GM10266 (cell line): ENCODE measurements at regions not wholly inside any gene's neighbourhood (a gene's known extent, or its start where the extent isn't known, plus 50 kb on each side); places are given as distances from the start of the nearest gene placed in this dataset.

ENCODE experiments used
- DNase-seq: peaks from one replicate; pipeline ENCODE4 v3.0.0; 2012; ENCODE audit errors: extremely low spot score
- CTCF ChIP-seq: IDR thresholded peaks from 2 replicates; pipeline ENCODE4 v1.5.1; 2012; ENCODE audit warnings: mild to moderate bottlenecking, low read depth; ENCODE audit not compliant: control insufficient read depth, insufficient read depth; ENCODE audit errors: missing control alignments

DNA sequence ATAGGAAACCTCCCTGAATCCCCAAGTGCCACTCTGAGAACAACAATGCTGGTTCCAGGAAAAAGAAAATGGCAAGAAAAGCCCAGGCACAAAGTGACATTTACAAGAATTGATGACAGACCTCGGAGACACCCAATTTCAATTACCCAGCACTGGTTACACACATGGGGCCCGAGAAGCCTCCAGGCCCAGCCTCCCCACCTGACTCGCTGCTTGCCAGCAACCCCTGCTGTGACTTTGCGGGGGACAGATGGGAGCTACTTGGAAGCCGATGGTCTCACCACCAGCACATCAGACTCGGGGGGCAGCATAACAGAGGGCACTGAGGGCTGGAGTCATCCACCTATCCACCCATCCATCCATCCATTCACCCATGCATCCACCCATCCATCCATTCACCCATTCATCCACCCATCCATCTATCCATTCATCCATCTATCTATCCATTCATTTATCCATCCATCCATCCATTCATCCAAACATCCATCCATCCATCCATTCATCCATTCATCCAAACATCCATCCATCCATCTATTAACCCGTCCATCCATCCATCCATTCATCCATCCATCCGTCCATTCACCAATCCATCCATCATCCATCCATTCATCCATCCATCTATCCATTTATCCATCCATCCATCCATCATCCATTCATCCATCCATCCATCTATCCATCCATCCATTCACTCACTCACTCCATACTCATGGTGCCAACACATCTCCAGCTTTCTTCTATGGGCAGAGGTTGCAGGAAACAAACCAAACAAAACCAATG lies 567.6 kb downstream of the BRD1 start:
- no peak for DNase-seq

DNA sequence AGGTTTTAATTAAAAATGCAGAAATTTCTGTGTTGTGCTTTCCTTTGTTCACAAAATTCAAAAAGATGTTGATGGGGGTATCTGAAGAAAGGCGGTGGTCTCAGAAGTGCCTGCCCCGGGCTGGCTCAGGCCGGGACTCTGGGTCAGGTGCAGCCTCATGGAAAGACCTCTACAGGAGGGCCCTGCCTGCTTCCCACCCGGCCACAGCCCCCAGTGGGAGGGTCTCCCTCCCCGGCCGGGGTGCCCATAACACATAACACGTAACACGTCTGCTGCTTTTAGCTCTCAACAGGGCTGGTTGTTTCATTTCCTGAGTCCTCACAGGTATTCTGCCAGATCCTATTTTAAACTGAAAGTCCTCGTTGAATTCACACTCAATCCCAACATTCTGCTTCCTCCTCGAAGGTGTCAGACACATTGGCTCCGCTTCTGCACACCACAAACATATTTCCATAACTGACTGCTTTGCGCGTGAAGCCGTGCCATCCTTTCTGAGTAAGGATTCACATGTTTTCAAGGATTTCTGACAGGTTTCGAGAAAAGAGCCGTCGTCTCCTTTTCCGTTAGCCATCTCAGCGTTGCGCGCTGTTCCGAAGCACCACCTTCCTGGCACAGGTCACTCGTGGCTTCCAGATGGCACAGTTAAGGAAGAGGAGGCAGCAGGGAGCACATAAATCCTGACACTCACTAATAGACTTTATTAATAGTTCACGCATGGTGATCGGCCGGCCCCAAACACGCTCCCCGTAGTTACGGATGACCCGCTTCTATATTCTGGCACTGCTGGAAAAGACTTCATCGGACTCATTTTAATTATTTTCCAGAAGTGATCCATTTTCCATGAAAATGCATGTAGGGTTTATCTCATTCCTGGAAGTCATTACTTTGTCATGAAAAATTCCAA lies 569.3 kb downstream of the BRD1 start:
- DNase-seq = no peak
- TF ChIP-seq CTCF = no peak

More for the DNA sequence above, 567.6 kb downstream of the BRD1 start:
- TF ChIP-seq CTCF = no peak

- TF ChIP-seq CTCF = no peak
- DNase-seq = no peak
Observed at GRCh38 chr22:49257551-49257961, 570.1 kb downstream of the BRD1 start.

DNA sequence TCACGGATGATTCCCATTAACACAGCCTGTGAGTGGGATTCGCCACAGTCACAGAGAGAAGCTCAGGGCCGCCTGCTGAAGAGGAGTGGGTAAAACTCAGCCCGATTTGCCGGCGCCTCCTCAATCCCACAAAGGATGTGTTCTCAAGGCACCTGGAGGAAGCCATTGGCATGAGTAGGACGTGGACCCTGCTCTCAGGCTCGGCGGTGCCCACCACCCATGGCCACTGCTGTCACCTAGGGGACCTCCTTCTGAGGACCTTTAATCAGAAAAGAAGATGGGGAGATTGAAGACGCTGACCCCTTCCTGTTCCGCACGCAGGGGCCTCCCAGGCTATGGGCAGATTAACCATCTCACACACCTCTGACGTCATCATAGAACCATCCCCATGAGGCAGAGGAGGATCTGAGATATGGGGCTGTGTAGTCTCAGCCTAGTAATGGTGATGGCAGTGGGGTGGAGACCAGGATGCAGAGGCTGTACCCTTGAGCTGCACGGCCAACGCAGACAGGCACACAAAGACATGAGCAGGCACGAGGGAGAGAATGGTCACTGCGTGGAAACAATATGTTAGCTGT lies 571.8 kb downstream of the BRD1 start:
- TF ChIP-seq CTCF = no peak
- no peak for DNase-seq

DNA sequence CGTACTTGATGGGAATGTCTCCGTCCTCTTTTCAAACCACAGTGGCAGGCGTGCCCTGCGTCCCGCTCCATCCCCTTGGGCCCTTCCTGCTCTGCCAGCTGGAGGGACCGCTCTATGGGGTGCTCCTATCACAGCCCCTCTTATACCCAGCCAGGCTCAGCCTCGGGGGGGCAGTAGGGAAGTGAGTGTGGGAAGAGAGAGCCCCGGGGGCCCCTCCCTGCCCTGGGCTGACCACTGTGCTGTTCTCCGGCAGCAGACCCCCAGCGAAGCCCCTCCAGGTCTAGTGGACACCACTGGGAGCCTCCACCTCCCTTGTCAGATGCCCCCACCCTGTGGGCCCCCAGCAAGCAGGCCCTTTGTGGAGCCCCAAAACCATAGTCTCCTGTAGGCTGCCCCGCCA lies 572.5 kb downstream of the BRD1 start:
- no peak for DNase-seq
- TF ChIP-seq CTCF = no peak

DNA sequence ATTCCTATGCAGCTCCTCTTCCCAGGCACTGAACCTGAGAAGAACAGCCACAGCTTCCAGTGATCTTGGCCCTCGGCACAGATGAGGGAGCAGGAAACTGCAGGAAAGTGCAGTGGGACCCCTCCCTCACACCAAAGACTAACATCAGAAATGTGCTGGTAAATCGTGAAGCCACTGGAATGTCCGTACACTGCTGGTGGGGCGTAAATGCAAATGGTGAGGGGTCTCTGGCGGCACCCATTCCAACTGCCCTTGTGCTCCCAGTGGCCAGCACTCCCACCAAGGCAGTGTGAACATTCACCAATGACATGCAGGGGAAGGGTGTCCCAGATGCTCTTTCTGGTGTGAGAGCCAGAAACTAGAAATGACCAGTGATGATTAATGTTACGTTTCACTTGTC lies 574.0 kb downstream of the BRD1 start:
- no peak for DNase-seq
- TF ChIP-seq CTCF = no peak

GRCh38 chr22:49251371-49251770 lies 576.3 kb downstream of the BRD1 start:
- TF ChIP-seq CTCF = no peak
- no peak for DNase-seq
